C4-2B (cell line): ENCODE measurements at regions not wholly inside any gene's neighbourhood (a gene's known extent, or its start where the extent isn't known, plus 50 kb on each side); places are given as distances from the start of the nearest gene placed in this dataset.

Source experiments
- CTCF ChIP-seq: fragments of 450-650 bp; conservative IDR thresholded peaks from 2 replicates; pipeline ENCODE4 v1.5.1; 2017; ENCODE audit warnings: mild to moderate bottlenecking
- ZFX ChIP-seq: fragments of 450-650 bp; IDR thresholded peaks from 2 replicates; pipeline ENCODE4 v1.6.1; 2017

- TF ChIP-seq CTCF (no peak), ZFX (no peak)
Measured at GRCh38 chr2:158905784-158906183, 62.7 kb upstream of the TANC1 start.
